Suprapubic skin (tissue), 3 donors: ENCODE measurements at regions not wholly inside any gene's neighbourhood (a gene's known extent, or its start where the extent isn't known, plus 50 kb on each side); places are given as distances from the start of the nearest gene placed in this dataset.

Experiments used
- CTCF ChIP-seq, 2 donors: fragments of 200-600 bp in 1 of 2; fragments of 450-650 bp in 1 of 2; sonication (generic) in 1 of 2; IDR thresholded peaks; one replicate each; pipeline ENCODE4 v1.5.1; 2016 to 2019; ENCODE audit warnings: antibody characterized with exemption in 2 of 2, mild to moderate bottlenecking in 1 of 2, moderate library complexity in 1 of 2
- EP300 ChIP-seq: sonication (generic); formaldehyde crosslinking; IDR thresholded peaks from one replicate; pipeline ENCODE4 v1.6.1; 2017; ENCODE audit warnings: antibody characterized with exemption

- TF ChIP-seq EP300 (no peak), CTCF (IDR thresholded peaks at IDR 0.05) (no peak)
These were observed 1800.2 kb downstream of the MAT2B start for GRCh38 chr5:165305596-165305995.
